ENCODE measurements at regions not wholly inside any gene's neighbourhood (a gene's known extent, or its start where the extent isn't known, plus 50 kb on each side); places are given as distances from the start of the nearest gene placed in this dataset.

- no peak for DNase-seq
These were observed 399.7 kb downstream of the BRD1 start for GRCh38 chr22:49427941-49428340.

- DNase-seq = no peak
These were observed 400.3 kb downstream of the BRD1 start for GRCh38 chr22:49427341-49427740.

DNA sequence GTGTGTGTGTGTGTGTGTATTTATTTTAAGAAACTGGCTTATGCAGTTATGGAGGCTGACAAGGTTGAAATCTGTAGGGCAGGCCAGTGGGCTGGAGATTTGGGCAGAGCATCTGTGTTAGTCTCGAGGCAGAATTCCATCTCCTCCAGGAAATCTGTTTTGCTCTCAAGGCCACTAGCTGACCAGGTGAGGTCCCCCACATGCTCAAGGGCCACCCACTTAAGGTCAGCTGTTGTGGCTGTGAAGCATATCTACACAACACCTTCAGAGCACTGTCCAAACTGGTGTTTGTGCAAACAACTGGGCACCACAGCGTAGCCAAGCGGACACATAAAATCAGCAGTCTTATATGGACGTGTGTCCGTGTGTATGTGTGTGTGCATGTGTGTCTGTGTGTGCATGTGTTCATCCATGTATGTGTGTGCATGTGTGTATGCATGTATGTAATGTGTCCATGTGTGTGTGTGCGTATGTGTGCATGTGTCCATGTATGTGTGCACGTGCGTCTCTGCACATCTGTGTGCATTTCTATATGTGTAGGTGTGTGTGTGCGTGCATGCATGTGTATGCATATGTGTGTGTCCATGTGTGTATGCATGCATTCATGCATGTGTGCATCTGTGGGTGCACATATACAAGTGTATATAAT lies 400.9 kb downstream of the BRD1 start:
- DNase-seq = no peak

- no peak for DNase-seq
These were observed 401.6 kb downstream of the BRD1 start for GRCh38 chr22:49426098-49426497.

GRCh38 chr22:49425356-49425755 lies 402.3 kb downstream of the BRD1 start:
- no peak for DNase-seq

- DNase-seq = no peak
These were observed 402.8 kb downstream of the BRD1 start for GRCh38 chr22:49424893-49425270.

DNA sequence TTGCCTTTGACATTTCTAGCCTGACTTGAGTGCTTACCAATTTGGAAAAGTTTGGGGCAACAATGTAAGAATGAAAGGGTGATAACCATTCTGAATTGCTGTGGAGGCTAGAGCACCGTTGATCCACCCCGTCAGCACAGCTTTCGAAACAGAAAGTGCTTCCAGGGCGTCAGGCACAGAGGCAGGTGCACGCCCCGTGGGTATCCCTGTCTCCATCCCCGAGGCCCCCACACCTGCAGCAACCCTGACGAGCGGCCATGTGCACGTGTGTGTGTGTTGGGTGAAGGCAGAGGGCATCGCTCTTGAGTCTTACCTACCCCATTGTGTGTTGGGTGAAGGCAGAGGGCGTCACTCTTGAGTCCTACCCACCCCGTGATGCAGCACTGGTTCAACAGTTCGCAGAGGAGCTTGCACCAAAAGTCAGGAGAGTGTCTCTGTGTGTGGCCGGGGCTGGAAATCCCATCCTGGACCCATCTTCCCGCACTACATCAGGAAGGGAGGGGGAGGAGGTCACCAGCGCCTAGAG lies 404.5 kb downstream of the BRD1 start:
- DNase-seq = no peak

DNA sequence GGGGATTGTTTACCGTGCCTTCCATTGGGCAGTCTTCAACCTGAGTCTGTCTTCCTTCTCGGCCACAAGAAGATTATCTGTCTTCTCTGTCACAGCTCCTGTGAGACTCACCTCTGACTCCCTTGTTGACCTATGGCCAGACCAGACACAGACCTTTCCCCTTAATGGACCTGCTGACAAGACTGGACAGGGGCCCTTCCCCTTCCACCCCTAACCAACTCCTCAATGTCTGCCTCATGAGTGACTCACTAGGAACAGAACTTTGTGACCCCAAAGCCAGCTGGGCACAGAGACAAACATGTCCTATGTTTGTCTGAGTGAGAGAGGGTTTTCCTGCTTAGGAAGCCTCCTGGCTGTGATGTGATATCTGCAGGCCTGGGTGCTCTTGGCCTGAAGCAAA lies 405.0 kb downstream of the BRD1 start:
- DNase-seq = no peak

GRCh38 chr22:49420651-49421050 lies 407.0 kb downstream of the BRD1 start:
- no peak for DNase-seq

- DNase-seq = no peak
These were observed 408.0 kb downstream of the BRD1 start for GRCh38 chr22:49419661-49420060.

DNA sequence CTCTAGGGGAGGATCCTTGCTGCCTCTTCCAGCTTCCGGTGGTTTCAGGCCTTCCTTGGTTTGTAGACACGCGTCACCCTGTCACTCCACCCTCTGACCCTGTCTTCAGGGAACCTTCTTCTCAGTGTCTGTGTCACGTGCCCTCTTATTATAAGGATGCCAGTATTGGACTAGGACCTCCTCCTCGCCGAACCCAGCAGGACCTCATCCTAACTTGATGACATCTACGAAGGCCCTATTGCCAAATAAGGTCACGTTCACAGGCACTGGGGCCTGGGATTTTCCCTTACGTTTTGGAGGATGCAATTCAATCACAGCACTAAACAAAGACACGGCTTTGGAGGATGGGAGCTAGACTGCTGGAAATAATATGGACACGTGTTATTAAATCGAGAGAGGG lies 408.7 kb downstream of the BRD1 start:
- DNase-seq = no peak

DNA sequence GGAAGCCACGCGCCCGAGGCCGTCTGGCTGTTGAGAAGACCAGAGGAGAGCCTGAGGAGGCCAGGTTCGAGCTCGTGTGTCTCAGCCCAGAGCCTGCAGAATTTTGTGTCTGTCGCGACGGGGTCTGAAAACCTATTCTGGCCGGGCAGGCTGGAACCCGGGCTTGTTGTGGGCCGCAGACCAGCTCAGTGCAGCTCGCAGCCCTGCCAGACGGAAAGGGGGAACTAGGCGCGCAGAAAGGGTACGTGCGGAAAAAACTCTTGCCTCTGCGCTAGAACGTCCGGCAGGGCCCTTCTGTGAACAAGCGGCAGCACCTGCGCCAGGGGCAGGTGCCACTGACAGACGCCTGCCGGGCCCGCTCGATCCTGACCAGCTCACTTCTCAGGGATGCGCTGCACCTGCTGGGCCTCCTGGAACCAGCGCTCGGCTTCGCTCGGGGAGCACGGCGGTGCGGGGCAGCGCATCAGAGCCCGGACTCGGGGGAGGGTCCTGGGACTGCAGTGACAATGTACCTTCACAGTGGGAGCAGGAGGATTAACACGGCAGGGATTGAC lies 409.3 kb downstream of the BRD1 start:
- no peak for DNase-seq

DNA sequence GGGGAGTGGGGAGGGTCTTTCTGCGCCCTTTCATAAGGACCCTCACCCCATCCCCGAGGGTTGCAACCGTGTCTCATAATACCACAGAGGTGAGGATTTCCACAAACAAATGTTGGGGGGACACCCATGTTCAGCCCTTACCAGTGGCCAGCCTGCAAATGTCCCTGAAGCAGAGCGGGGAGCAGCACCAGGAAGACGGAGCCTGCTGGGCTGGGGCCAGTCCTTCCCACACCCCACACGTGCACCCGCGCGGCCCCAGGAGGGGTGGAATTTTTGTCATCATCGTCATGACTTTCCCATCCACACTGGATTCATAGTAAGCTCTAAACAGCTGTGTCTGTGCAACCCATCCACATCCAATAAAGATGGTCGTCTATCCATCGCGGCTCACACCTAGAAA lies 409.8 kb downstream of the BRD1 start:
- no peak for DNase-seq

GRCh38 chr22:49417326-49417725 lies 410.3 kb downstream of the BRD1 start:
- DNase-seq = no peak

DNA sequence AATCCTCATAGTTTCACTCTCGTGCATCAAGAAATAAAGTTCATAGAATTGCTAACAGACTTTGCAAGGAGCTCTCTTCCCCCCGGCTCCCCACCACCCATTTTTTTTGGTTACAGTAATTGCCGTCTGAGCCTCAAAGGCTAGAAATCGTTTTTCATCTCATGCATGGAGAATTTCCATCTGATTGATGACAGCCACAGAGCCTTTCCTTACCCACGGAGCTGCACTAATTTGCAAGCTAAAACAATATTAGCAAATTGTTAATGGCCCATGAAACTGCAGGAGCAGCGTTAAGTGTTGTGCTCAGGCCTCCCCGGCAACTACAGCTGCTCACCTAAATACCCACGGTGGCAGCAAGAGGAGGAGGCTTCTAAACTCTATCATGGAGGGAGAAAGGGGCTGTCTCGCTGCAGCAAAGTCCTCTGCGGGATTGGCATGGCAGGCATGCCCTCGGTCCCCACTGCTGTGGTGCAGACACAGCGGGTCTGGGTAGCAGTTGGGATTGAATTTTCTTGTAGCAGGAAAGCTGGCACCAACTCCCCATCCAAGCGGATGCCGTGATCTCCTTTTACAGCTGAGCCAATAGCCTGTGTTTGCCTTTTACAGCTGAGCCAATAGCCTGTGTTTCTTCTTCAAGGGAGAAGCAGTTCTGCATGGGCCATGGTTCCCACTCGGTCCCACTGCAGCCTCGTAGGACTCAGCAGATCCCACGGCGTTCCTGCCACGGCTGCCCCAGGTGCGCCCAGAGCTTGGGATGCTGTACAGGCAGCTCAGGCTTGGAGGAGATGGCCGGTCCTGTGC lies 412.3 kb downstream of the BRD1 start:
- no peak for DNase-seq

DNA sequence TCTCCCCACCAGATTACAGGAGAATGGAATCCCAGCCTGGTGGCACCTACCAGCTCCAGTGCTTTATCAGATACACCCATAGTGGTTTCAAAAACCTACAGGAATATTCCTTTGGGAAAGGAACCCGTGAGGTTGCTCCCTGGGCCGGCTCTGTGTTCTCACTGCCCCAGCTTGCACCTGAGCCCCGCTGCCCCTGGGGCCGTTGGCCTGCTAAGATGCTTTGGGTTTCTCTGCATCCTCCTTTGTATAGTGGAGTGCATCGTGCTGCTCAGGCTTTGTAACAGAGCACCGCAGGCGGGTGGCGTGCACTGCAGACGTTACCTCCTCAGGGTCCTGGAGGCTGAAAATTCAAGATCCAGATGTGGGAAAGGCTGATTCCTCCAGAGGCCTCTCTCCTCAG lies 414.1 kb downstream of the BRD1 start:
- DNase-seq = no peak

GRCh38 chr22:49413146-49413545 lies 414.5 kb downstream of the BRD1 start:
- no peak for DNase-seq

DNA sequence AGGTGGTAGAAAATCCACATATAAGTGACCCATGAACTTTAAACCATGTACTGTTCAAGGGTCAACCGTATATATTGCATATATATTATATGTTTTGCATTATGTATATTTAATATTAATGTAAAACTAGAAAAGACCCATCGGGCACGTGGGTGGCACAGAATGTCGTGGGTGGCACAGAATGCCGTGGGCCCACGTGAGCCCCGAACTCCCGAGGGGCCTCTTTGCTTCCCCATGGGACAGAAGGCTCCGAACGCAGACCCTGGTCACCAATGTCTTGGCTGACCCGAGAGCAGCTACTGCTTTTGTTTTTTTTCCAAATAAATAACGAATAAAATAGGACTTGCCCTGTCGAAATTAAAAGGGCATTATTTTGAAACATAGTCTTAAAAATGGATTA lies 415.4 kb downstream of the BRD1 start:
- no peak for DNase-seq

- DNase-seq = no peak
These were observed 416.4 kb downstream of the BRD1 start for GRCh38 chr22:49411236-49411635.

DNA sequence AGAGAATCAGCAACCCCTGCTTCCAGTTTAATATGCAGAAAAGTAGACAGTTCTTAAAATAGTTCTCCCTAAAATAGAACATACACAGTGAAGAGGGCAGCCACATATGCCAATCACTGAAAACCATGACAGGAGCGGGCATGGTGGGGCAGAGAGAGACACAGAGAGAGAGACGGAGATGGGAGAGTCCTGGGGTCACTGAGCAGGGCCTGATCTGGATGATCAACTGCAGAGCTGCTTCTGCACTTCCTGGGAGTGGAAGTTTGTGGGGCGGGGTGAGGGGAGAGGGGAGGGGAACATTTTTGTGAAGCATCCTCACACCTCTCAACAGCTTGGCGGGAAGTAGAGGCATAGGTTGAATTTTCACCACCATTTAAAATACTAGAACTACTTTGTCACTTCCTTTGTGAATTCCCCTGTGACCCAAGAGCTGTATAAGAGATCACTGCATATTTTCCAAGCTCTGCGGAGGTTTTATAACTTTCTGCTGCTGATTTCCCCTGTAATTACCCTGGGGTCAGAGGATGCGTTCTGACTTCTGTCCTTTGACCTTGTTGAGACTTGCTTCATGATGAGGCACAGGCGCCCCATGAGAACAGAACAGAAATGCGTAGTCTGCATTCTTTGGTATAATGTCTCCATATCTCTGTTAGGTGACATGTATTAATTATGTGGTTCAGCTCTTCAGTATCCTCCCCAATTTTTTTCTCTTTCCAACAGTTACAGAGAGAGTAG lies 419.4 kb downstream of the BRD1 start:
- DNase-seq = no peak

- DNase-seq = no peak
These were observed 420.6 kb downstream of the BRD1 start for GRCh38 chr22:49406879-49407587.

DNA sequence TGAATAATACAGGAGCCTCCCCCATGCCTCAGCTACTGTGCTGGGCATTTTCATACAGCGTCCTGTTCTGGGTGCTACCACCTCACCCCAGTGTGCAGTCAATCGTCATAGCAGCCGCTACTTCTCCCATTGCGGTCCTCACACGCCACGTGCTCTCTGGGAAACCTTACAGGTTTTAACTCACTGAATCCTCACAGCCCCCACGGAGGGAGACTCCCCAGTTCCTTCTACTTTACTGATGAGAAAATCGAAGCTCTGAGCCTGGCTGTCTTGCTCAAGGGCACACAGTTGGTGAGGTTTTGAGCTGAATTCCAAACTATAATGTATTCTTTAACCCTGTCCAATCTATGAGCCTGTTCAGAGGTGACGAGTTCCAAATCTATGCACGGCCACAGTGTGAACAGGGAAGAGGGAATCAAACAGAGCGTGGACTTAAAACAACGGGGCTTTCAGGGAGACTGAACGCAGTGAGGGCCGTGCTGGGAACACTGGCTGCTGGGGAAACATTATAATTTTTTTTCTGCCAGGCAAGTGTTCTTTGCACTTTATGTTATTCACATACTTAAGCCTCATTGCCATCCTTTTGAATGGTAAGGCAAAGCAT lies 421.5 kb downstream of the BRD1 start:
- DNase-seq = no peak

Measured in CD4-positive, alpha-beta T cell treated with Interleukin-21 for 1 hour (primary cell).